H1 (cell line): ENCODE measurements at regions not wholly inside any gene's neighbourhood (a gene's known extent, or its start where the extent isn't known, plus 50 kb on each side); places are given as distances from the start of the nearest gene placed in this dataset.

ENCODE experiments used
- CTCF ChIP-seq, 3 experiments: IDR thresholded peaks; 1 replicate in 2 of 3; 2 replicates in 1 of 3; pipeline versions ENCODE4 v1.5.1 to v1.6.1; 2011; ENCODE audit warnings: low read length in 3 of 3, mild to moderate bottlenecking in 3 of 3, inconsistent platforms in 2 of 3, low read depth in 1 of 3, moderate library complexity in 1 of 3; ENCODE audit not compliant: insufficient read depth in 1 of 3; ENCODE audit errors: control extremely low read depth in 1 of 3
- MAFK ChIP-seq: IDR thresholded peaks from 2 replicates; pipeline ENCODE4 v1.6.1; 2012; ENCODE audit warnings: low read depth, mild to moderate bottlenecking, improper control_type of control experiment, low read length
- NRF1 ChIP-seq: IDR thresholded peaks from 2 replicates; pipeline ENCODE4 v1.6.1; 2011; ENCODE audit warnings: mild to moderate bottlenecking, low read depth, low read length, improper control_type of control experiment
- POLR2A ChIP-seq, 2 experiments: IDR thresholded peaks; 1 replicate in 1 of 2; 2 replicates in 1 of 2; pipeline ENCODE4 v1.6.1; 2011; ENCODE audit warnings: low read depth in 2 of 2, low read length in 2 of 2, mild to moderate bottlenecking in 2 of 2; ENCODE audit errors: control extremely low read depth in 1 of 2
- SP1 ChIP-seq: IDR thresholded peaks from 2 replicates; pipeline ENCODE4 v1.6.1; 2011; ENCODE audit warnings: low read depth, low read length
- TEAD4 ChIP-seq: IDR thresholded peaks from 2 replicates; pipeline ENCODE4 v1.6.1; 2012; ENCODE audit warnings: low read depth, low read length, inconsistent platforms, mixed read lengths

DNA sequence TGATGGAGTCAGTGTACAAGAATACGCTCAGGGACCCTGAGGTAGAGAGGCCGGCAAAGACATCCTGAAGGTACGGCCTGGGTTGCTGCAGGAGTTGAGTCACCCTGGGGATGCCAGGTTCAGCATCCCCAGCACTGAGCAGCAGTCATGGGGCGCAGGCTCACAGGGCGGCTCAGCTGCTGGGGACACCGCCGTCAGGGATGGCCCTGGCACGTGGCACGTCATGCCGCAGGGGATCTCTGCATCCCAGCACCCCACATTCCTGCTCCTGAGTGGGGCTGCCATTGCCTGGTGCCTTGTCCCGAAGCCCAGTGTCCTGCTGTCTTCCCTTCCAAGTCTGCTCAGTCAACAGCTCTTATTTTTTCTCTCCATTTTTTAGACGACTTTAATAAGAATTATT lies 168.7 kb upstream of the NTM start:
- TF ChIP-seq TEAD4 = no peak
- no peak for TF ChIP-seq CTCF (IDR thresholded peaks at IDR 0.05; ENCODE audit: control extremely low read depth in 1 of 3, insufficient read depth in 1 of 3, low read depth in 1 of 3, low read length in 3 of 3)
- no peak for TF ChIP-seq POLR2A (IDR thresholded peaks at IDR 0.05; ENCODE audit: control extremely low read depth in 1 of 2, low read depth in 2 of 2, low read length in 2 of 2)
- no peak for TF ChIP-seq MAFK
- TF ChIP-seq SP1 = no peak
- TF ChIP-seq NRF1 = no peak
